NOMO-1 treated with DMSO at 0.1 percent for 48 hours (cell line): ENCODE measurements at regions not wholly inside any gene's neighbourhood (a gene's known extent, or its start where the extent isn't known, plus 50 kb on each side); places are given as distances from the start of the nearest gene placed in this dataset.
A peak's percentile ranks its signal among the peaks of the same experiment; 100 is the strongest.
"Not testable (repeated sequence)": the region's sequence is repeated elsewhere in the genome, so short reads cannot be mapped to it uniquely, and the experiment has no call there.

Experiments used
- DNase-seq: peaks from one replicate; lab custom pipeline; 2025; ENCODE audit not compliant: unreplicated experiment; lab: John Stamatoyannopoulos, UW

GRCh38 chr17:77533697-77534096 is 392.9 kb downstream of the SEC14L1 start:
- not testable (repeated sequence) for DNase-seq

GRCh38 chr17:77534137-77534536 is 393.4 kb downstream of the SEC14L1 start:
- DNase-seq: no peak

DNA sequence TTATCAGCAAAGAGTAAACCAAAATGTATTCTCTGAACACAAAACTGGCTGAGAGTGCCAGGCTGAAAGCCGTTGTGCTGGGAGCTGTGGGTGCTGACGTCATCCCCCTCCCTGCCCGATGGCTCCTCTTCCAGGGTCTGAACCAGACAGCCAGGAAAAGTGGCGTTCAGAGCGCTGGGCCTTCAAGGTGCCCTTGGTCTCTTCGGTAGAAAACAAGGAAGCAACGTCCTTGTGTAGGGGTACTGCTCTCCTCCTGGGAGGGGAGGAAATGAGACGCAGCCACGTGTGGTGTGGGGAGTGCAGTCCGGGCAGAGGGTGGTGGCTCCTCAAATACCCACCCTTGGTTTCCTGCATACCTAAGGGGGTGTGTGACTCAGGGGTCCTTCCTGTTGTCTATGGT is 394.7 kb downstream of the SEC14L1 start:
- no peak for DNase-seq

GRCh38 chr17:77535892-77536291 is 395.1 kb downstream of the SEC14L1 start:
- DNase-seq: no peak

DNA sequence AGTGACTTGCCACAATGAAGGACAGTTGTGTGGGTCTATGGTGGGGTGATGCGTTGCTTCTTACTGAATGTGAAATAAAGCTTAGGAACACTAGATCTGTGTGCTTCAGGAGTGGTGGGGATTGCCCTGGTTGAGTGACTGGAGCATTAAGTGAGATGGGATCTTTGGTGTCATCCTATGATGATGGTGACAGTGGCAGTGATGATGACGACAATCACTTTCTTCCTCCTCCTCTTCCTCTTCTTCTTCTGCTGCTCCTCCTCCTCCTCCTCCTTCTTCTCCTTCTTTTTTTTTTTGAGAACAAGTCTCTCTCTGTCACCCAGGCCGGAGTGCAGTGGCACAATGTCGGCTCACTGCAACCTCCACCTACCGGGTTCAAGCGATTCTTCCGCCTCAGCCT is 396.8 kb downstream of the SEC14L1 start:
- no peak for DNase-seq

DNA sequence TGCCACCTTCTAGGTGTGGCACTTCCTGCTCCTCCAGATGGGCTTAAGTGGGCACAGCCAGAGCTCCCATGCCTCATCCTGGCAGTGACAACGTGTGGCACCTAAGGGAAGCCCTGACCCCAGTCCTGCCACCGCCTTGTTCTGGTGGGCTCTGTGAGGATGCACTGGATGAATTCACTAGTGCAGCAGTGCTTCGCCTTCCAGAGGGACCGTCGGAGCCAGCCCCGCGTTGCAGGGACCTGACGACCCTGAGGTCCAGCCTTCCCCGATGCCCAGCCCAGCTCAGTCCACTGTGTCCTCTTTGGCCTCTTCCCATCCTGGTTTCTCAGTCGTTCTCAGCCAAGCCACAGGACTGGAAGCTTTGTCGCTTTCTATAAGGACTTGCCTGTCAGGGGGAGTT is 399.8 kb downstream of the SEC14L1 start:
- DNase-seq: no peak

GRCh38 chr17:77540975-77541374 is 400.2 kb downstream of the SEC14L1 start:
- DNase-seq: no peak

DNA sequence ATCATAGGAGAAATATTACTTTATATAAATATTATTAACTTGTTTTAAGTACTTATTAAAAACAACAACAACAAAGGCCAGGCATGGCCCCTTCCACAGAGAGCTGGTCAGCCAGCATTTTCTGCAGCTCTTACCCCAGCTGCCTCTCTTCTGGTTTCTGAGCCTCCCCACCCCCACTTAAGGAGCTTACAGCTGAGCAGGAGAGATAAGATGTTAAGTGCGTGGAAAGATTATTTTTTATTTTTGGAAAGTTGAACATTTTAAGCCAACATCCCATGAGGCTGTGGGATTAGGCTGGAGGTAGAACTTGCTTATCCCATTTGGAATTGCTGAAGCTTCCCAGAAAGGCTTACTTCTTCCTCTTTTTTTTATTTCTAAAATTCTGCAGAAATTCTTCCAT is 401.2 kb downstream of the SEC14L1 start:
- no peak for DNase-seq

DNA sequence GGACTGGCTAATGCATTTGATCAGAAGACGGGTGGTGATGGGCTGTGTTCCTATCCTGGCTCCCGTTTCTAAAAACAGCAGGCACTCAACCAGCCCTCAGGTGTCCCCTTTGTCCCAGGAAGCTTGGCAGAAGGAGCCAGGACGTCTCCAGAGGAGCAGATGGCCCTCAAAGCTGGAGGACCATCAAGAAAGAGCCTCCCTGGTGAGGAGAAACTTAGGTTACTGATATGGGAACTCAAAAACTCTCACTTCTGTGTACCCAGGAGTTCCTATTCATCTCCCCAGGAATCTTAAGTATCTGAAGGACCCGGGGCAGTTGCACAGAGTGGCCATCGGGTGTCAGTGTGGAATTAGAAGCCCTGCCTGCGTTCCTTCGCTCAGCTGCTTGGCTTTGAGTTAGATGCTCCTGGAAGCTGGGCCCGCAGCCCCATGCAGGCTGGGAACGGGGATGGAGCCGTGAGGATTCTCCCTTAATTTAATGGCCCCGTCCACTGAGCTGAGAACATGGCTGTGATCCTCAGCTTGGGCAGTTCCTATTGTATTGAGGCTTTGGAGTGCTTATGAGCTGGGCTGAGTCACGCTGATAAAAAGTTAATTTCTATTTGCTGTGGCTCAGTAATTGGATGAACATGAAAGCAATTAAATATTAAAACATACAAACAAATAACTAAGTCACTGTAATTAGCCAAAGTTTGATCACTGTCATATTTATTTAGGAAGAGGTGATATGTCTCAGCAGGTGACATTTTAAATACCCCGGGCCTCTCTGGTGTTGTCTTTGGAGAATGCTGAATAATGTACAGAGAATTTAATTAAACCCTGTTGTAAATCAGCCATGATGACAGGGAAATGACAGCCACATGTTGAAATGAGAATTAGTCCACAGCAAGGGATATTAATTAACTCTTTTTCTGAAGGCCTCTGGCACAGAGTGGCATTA is 402.1 kb downstream of the SEC14L1 start:
- DNase-seq: peak; percentile 63

DNA sequence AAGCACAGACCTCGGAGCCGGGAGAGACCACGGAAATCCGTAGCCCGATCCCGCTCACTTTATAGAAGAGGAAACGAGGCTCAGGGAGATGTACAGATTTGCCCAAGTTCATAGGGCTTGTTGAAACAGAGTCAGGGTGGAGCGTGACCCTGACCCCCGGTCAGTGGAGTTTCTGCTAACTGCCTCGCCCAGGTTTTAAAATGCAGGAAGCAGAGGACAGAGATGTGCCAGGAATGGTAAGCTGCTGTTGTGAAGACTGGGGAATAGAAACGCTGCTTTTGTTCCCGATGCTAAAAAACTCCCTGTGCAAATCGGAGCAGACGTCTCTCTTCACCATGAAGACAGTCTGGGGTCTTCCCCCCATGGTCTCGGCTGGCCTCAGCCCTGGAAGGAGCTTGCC is 403.0 kb downstream of the SEC14L1 start:
- DNase-seq: no peak

- DNase-seq: peak; percentile 27
Measured at GRCh38 chr17:77544347-77545110, 403.8 kb downstream of the SEC14L1 start.

GRCh38 chr17:77546772-77547241 is 406.0 kb downstream of the SEC14L1 start:
- no peak for DNase-seq

- DNase-seq: peak; percentile 82
Measured at GRCh38 chr17:77548967-77549366, 408.2 kb downstream of the SEC14L1 start.

DNA sequence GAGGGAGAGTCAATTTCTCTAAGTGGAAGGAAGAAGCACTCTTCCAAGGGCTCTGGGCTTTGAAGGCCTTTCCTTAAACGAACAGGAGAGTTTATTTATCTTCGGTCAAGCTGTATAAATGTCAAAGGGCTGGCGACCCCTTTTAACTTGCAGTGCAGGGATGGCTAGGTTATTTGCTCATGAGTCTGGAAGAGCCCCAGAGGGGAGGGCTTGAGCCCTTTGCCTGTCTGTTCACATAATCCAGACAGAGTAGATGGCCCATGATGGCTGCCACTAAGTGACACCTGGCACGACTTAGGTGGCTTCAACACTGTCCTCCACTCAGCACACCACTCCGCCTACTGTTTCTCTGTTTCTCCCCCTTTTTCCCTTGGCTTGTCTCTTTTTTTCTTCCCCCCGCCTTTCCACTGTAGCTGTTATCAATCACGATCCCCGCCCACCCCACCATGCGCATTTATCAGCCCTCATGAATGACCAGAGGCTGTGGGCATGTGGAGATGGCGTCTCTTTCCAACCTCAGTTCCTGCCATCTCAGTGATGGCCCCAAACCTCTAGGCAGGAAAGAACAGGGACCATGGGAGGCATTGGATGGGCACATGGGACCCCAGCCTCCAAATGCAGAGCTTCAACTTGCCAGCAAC is 408.7 kb upstream of the TNRC6C start:
- DNase-seq: no peak

DNA sequence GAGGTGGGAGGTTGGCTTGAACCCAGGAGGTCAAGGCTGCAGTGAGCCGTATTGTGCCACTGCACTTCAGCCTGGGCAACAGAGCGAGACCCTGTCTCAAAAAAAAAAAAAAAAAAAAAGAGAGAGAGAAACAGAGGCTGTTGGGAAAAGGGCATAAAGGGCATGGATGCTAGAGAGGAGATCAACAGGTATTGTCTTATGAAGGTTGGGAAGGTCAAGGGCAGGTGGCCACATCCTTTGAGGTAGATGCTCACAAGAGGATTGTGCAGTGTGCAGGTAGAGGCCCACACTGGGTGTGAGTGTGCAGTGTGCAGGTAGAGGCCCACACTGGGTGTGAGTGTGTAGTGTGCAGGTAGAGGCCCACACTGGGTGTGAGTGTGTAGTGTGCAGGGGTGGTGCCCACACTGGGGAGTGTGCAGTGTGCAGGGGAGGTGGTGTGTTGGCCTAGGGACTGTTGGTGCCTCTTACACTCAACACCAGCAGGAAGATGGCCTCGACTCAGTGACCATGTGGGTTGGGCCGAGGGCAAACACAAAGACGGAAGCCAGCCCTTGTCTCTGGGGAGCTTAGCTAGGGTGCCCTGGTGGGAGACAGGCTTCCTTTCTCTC is 404.9 kb upstream of the TNRC6C start:
- DNase-seq: no peak

GRCh38 chr17:77555121-77555591 is 403.3 kb upstream of the TNRC6C start:
- DNase-seq: no peak

DNA sequence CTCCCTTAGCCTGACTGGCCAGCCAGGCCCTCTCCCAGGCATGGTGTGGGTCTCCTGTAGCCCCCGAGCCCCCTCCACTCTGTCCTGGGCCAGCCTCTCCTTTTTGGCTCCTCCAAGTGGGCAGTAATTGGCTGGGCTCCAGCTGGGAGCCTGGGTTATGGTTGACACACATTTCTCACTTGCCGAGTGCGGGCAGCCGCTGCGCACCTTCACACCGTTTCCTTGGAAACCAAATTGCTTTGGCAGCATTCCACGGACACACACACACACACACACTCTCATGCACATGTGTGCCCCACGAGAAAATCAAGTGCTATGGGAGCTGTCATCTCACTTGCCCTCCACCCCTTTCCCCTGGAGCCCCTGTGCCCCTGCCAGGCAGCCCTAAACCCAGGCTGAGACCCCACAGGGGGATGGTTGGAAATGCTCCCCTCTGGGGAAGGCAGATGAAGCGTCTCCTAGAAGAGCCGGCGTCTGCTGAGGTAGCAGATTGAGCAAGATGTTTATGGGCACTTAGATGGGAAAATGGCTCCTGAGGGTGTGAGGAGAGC is 402.7 kb upstream of the TNRC6C start:
- DNase-seq: no peak

- DNase-seq: no peak
Measured at GRCh38 chr17:77556383-77557061, 402.0 kb upstream of the TNRC6C start.

- DNase-seq: no peak
Measured at GRCh38 chr17:77558846-77559626, 399.5 kb upstream of the TNRC6C start.
